Liver (tissue), 3 donors: ENCODE measurements at regions not wholly inside any gene's neighbourhood (a gene's known extent, or its start where the extent isn't known, plus 50 kb on each side); places are given as distances from the start of the nearest gene placed in this dataset.

ENCODE experiments used
- JUND ChIP-seq, 2 donors: IDR thresholded peaks; 2 replicates each; pipeline ENCODE4 v1.6.1; 2016; ENCODE audit warnings: antibody characterized with exemption in 2 of 2
- RAD21 ChIP-seq, 2 donors: IDR thresholded peaks; 2 replicates each; pipeline ENCODE4 v1.6.1; 2016; ENCODE audit warnings: antibody characterized with exemption in 2 of 2, mild to moderate bottlenecking in 2 of 2
- TF ChIP-seq, protein P1 (sequence below): IDR thresholded peaks from 2 replicates; pipeline ENCODE4 v1.6.1; 2016; ENCODE audit warnings: antibody characterized with exemption
- TF ChIP-seq, protein P2 (sequence below): fragments of 150-350 bp; IDR thresholded peaks from 2 replicates; pipeline ENCODE4 v1.5.1; 2017; ENCODE audit warnings: improper control_type of control experiment, low read depth, low read length; ENCODE audit not compliant: missing input control
- donor health status: healthy.
- donor health status: healthy.

- TF ChIP-seq, protein P1, sequence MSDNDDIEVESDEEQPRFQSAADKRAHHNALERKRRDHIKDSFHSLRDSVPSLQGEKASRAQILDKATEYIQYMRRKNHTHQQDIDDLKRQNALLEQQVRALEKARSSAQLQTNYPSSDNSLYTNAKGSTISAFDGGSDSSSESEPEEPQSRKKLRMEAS, result no peak
- TF ChIP-seq, protein P2, sequence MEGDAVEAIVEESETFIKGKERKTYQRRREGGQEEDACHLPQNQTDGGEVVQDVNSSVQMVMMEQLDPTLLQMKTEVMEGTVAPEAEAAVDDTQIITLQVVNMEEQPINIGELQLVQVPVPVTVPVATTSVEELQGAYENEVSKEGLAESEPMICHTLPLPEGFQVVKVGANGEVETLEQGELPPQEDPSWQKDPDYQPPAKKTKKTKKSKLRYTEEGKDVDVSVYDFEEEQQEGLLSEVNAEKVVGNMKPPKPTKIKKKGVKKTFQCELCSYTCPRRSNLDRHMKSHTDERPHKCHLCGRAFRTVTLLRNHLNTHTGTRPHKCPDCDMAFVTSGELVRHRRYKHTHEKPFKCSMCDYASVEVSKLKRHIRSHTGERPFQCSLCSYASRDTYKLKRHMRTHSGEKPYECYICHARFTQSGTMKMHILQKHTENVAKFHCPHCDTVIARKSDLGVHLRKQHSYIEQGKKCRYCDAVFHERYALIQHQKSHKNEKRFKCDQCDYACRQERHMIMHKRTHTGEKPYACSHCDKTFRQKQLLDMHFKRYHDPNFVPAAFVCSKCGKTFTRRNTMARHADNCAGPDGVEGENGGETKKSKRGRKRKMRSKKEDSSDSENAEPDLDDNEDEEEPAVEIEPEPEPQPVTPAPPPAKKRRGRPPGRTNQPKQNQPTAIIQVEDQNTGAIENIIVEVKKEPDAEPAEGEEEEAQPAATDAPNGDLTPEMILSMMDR, result no peak
- TF ChIP-seq RAD21 (IDR thresholded peaks at IDR 0.05), result no peak
- no peak for TF ChIP-seq JUND (IDR thresholded peaks at IDR 0.05)
Measured at GRCh38 chr4:104756837-104757236, 262.1 kb upstream of the CXXC4 start.
